ENCODE measurements at regions not wholly inside any gene's neighbourhood (a gene's known extent, or its start where the extent isn't known, plus 50 kb on each side); places are given as distances from the start of the nearest gene placed in this dataset.

GRCh38 chr1:219433001-219433400, 179.9 kb downstream of the ZC3H11B start:
- ATAC-seq, result no peak
- TF ChIP-seq CSDC2 (CRISPR knock-in tag; IDR thresholded peaks at IDR 0.05) (no peak), ISL1 (CRISPR knock-in tag; IDR thresholded peaks at IDR 0.05) (no peak), ESRRG (CRISPR knock-in tag; IDR thresholded peaks at IDR 0.05) (no peak), ZC3H10 (CRISPR knock-in tag; IDR thresholded peaks at IDR 0.05) (no peak), SNAI2 (CRISPR knock-in tag; IDR thresholded peaks at IDR 0.05) (no peak), OSR1 (CRISPR knock-in tag; IDR thresholded peaks at IDR 0.05) (no peak)

- ATAC-seq, result peak; percentile 64
- TF ChIP-seq, protein P1, sequence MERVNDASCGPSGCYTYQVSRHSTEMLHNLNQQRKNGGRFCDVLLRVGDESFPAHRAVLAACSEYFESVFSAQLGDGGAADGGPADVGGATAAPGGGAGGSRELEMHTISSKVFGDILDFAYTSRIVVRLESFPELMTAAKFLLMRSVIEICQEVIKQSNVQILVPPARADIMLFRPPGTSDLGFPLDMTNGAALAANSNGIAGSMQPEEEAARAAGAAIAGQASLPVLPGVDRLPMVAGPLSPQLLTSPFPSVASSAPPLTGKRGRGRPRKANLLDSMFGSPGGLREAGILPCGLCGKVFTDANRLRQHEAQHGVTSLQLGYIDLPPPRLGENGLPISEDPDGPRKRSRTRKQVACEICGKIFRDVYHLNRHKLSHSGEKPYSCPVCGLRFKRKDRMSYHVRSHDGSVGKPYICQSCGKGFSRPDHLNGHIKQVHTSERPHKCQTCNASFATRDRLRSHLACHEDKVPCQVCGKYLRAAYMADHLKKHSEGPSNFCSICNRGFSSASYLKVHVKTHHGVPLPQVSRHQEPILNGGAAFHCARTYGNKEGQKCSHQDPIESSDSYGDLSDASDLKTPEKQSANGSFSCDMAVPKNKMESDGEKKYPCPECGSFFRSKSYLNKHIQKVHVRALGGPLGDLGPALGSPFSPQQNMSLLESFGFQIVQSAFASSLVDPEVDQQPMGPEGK (CRISPR knock-in tag; IDR thresholded peaks at IDR 0.05; ENCODE audit: borderline replicate concordance), result no peak
- no peak for TF ChIP-seq RARB (CRISPR knock-in tag; IDR thresholded peaks at IDR 0.05)
- TF ChIP-seq SNAI2 (CRISPR knock-in tag; IDR thresholded peaks at IDR 0.05), result no peak
- no peak for TF ChIP-seq ARNTL (CRISPR knock-in tag; IDR thresholded peaks at IDR 0.05; ENCODE audit: borderline replicate concordance, low read depth)
- no peak for TF ChIP-seq ZFP30 (CRISPR knock-in tag; IDR thresholded peaks at IDR 0.05)
- TF ChIP-seq ZC3H10 (CRISPR knock-in tag; IDR thresholded peaks at IDR 0.05), result no peak
- TF ChIP-seq ZNF565 (CRISPR knock-in tag; conservative IDR thresholded peaks at IDR 0.05; ENCODE audit: low read depth), result no peak
- TF ChIP-seq ISL1 (CRISPR knock-in tag; IDR thresholded peaks at IDR 0.05), result no peak
- TF ChIP-seq, protein P2, sequence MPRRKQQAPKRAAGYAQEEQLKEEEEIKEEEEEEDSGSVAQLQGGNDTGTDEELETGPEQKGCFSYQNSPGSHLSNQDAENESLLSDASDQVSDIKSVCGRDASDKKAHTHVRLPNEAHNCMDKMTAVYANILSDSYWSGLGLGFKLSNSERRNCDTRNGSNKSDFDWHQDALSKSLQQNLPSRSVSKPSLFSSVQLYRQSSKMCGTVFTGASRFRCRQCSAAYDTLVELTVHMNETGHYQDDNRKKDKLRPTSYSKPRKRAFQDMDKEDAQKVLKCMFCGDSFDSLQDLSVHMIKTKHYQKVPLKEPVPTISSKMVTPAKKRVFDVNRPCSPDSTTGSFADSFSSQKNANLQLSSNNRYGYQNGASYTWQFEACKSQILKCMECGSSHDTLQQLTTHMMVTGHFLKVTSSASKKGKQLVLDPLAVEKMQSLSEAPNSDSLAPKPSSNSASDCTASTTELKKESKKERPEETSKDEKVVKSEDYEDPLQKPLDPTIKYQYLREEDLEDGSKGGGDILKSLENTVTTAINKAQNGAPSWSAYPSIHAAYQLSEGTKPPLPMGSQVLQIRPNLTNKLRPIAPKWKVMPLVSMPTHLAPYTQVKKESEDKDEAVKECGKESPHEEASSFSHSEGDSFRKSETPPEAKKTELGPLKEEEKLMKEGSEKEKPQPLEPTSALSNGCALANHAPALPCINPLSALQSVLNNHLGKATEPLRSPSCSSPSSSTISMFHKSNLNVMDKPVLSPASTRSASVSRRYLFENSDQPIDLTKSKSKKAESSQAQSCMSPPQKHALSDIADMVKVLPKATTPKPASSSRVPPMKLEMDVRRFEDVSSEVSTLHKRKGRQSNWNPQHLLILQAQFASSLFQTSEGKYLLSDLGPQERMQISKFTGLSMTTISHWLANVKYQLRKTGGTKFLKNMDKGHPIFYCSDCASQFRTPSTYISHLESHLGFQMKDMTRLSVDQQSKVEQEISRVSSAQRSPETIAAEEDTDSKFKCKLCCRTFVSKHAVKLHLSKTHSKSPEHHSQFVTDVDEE (CRISPR knock-in tag; IDR thresholded peaks at IDR 0.05), result no peak
These were observed 180.7 kb downstream of the ZC3H11B start for GRCh38 chr1:219432191-219432606.

GRCh38 chr1:219430419-219430818, 182.5 kb downstream of the ZC3H11B start:
- no peak for TF ChIP-seq TOX (CRISPR knock-in tag; IDR thresholded peaks at IDR 0.05; ENCODE audit: borderline replicate concordance)
- no peak for ATAC-seq

- TF ChIP-seq ISL1 (CRISPR knock-in tag; IDR thresholded peaks at IDR 0.05) (no peak), CSDC2 (CRISPR knock-in tag; IDR thresholded peaks at IDR 0.05) (no peak), GLIS3 (CRISPR knock-in tag; IDR thresholded peaks at IDR 0.05) (no peak), BACH2 (CRISPR knock-in tag; IDR thresholded peaks at IDR 0.05; ENCODE audit: borderline replicate concordance) (no peak), ZNF565 (CRISPR knock-in tag; conservative IDR thresholded peaks at IDR 0.05; ENCODE audit: low read depth) (no peak), ARNTL (CRISPR knock-in tag; IDR thresholded peaks at IDR 0.05; ENCODE audit: borderline replicate concordance, low read depth) (no peak), ZC3H10 (CRISPR knock-in tag; IDR thresholded peaks at IDR 0.05) (no peak), ZNF70 (CRISPR knock-in tag; IDR thresholded peaks at IDR 0.05) (no peak), PPARA (CRISPR knock-in tag; IDR thresholded peaks at IDR 0.05; ENCODE audit: borderline replicate concordance) (no peak), RARB (CRISPR knock-in tag; IDR thresholded peaks at IDR 0.05) (no peak), OSR1 (CRISPR knock-in tag; IDR thresholded peaks at IDR 0.05) (no peak), ZFP3 (CRISPR knock-in tag; IDR thresholded peaks at IDR 0.05) (no peak), POU6F1 (CRISPR knock-in tag; IDR thresholded peaks at IDR 0.05; ENCODE audit: borderline replicate concordance, low read depth) (no peak), CREB5 (CRISPR knock-in tag; IDR thresholded peaks at IDR 0.05; ENCODE audit: low read depth) (no peak), TCF4 (CRISPR knock-in tag; IDR thresholded peaks at IDR 0.05; ENCODE audit: borderline replicate concordance) (no peak), ZFP30 (CRISPR knock-in tag; IDR thresholded peaks at IDR 0.05) (no peak), ZNF8 (CRISPR knock-in tag; IDR thresholded peaks at IDR 0.05) (no peak), ESRRG (CRISPR knock-in tag; IDR thresholded peaks at IDR 0.05) (no peak)
- TF ChIP-seq, protein P2 (CRISPR knock-in tag; IDR thresholded peaks at IDR 0.05), result no peak
- TF ChIP-seq, protein P1 (CRISPR knock-in tag; IDR thresholded peaks at IDR 0.05; ENCODE audit: borderline replicate concordance), result no peak
- no peak for ATAC-seq
These were observed 184.3 kb downstream of the ZC3H11B start for GRCh38 chr1:219428651-219429050.
